HCT116 (cell line): ENCODE measurements at regions not wholly inside any gene's neighbourhood (a gene's known extent, or its start where the extent isn't known, plus 50 kb on each side); places are given as distances from the start of the nearest gene placed in this dataset.

Experiments used
- ATAC-seq: fragments of 200-7000 bp; cut with Tn5 transposase; 2 replicates; pipeline ENCODE4 v1.9.1; 2020; ENCODE audit warnings: mild to moderate bottlenecking, moderate library complexity
- BruUV-seq: library from RNA; stranded (reverse); fragments of 400-500 nt; replicated peaks from 2 replicates; lab custom pipeline; 2021; lab: Mats Ljungman, UMichigan
- CTCF ChIA-PET: fragments of 300-600 bp; sonication (Branson Sonifier 250); formaldehyde crosslinking; loops from one replicate; lab custom pipeline; 2021; ENCODE audit warnings: antibody characterized with exemption; lab: Charles Lee
- POLR2A ChIA-PET: fragments of 300-600, 350-600 bp; sonication (Branson Sonifier 250); formaldehyde crosslinking; loops from one replicate; lab custom pipeline; 2021; ENCODE audit warnings: antibody characterized with exemption; lab: Charles Lee
- RAD21 ChIA-PET, 2 experiments: fragments of 300-600 bp; sonication (Branson Sonifier 250); formaldehyde crosslinking; loops; one replicate each; lab custom pipeline; 2023; ENCODE audit warnings: low total read pairs in 2 of 2; ENCODE audit not compliant: uncharacterized antibody in 2 of 2, unreplicated experiment in 2 of 2, low non-redundant PET in 1 of 2; lab: Charles Lee
- DNase-seq: peaks from one replicate; pipeline ENCODE4 v3.0.0-alpha.2; 2010; ENCODE audit warnings: low read depth, low spot score
- H2AFZ ChIP-seq: fragments of 200-600 bp; shearing (Covaris generic), sonication (generic); 2 replicates; pipeline ENCODE4 v1.6.1; 2017; ENCODE audit warnings: low read depth, mixed run types, mixed read lengths, antibody characterized with exemption, low read length; ENCODE audit not compliant: poor library complexity, severe bottlenecking
- H3K27ac ChIP-seq: 2 replicates; pipeline ENCODE4 v1.5.1; 2012; ENCODE audit warnings: low read depth, low read length
- H3K27me3 ChIP-seq: fragments of 200-600 bp; sonication (generic); 2 replicates; pipeline ENCODE4 v1.6.1; 2016; ENCODE audit warnings: mixed run types, low read length, mixed read lengths; ENCODE audit not compliant: insufficient read depth
- H3K36me3 ChIP-seq, 2 experiments: fragments of 200-500 bp in 1 of 2; fragments of 200-600 bp in 1 of 2; sonication (Bioruptor generic) in 1 of 2; sonication (generic) in 1 of 2; 2 replicates each; pipeline versions ENCODE4 v1.5.1 to v1.6.1; 2014 to 2016; ENCODE audit warnings: low read length in 2 of 2, inconsistent platforms in 1 of 2, mixed read lengths in 1 of 2, mixed run types in 1 of 2; ENCODE audit not compliant: insufficient read depth in 2 of 2, control insufficient read depth in 1 of 2
- H3K4me1 ChIP-seq, 2 experiments: fragments of 200-600 bp in 1 of 2; sonication (generic) in 1 of 2; 2 replicates each; pipeline versions ENCODE4 v1.5.1 to v1.6.1; 2012 to 2017; ENCODE audit warnings: low read length in 2 of 2, inconsistent platforms in 1 of 2, mild to moderate bottlenecking in 1 of 2, mixed read lengths in 1 of 2, mixed run types in 1 of 2, moderate library complexity in 1 of 2; ENCODE audit not compliant: insufficient read depth in 2 of 2, control insufficient read depth in 1 of 2
- H3K4me2 ChIP-seq: fragments of 200-600 bp; sonication (generic); 2 replicates; pipeline ENCODE4 v1.6.1; 2017; ENCODE audit warnings: mixed run types, low read length, mixed read lengths
- H3K4me3 ChIP-seq, 2 experiments: fragments of 200-600 bp in 1 of 2; sonication (generic) in 1 of 2; replicated peaks in 1 of 2; 2 replicates each; pipeline ENCODE4 v1.5.1; 2011 to 2016; ENCODE audit warnings: low read length in 2 of 2, control low read depth in 1 of 2, low read depth in 1 of 2, mild to moderate bottlenecking in 1 of 2, mixed read lengths in 1 of 2, mixed run types in 1 of 2
- H3K79me2 ChIP-seq: fragments of 200-600 bp; sonication (generic); 2 replicates; pipeline ENCODE4 v1.6.1; 2017; ENCODE audit warnings: mild to moderate bottlenecking, mixed run types, low read length, moderate library complexity, mixed read lengths; ENCODE audit not compliant: insufficient read depth
- H3K9ac ChIP-seq: fragments of 200-600 bp; sonication (generic); 2 replicates; pipeline ENCODE4 v1.6.1; 2016; ENCODE audit warnings: low read length, mixed read lengths
- H3K9me2 ChIP-seq: fragments of 200-600 bp; sonication (generic), shearing (Covaris generic); 2 replicates; pipeline ENCODE4 v1.6.1; 2017; ENCODE audit warnings: mixed run types, mild to moderate bottlenecking, moderate library complexity; ENCODE audit not compliant: insufficient read depth
- H3K9me3 ChIP-seq, 2 experiments: fragments of 200-500 bp in 1 of 2; fragments of 200-600 bp in 1 of 2; sonication (Bioruptor generic) in 1 of 2; sonication (generic) in 1 of 2; 2 replicates each; pipeline ENCODE4 v1.6.1; 2014 to 2017; ENCODE audit warnings: low read length in 2 of 2, mixed read lengths in 2 of 2, inconsistent platforms in 1 of 2, low read depth in 1 of 2, mild to moderate bottlenecking in 1 of 2, mixed run types in 1 of 2, moderate library complexity in 1 of 2; ENCODE audit not compliant: control insufficient read depth in 1 of 2, insufficient read depth in 1 of 2
- H4K20me1 ChIP-seq: fragments of 200-600 bp; sonication (generic), shearing (Covaris generic); 2 replicates; pipeline ENCODE4 v1.6.1; 2017; ENCODE audit warnings: mixed run types, mild to moderate bottlenecking, moderate library complexity; ENCODE audit not compliant: insufficient read depth
- EZH2 ChIP-seq: fragments of 200-600 bp; sonication (generic); IDR thresholded peaks from 2 replicates; pipeline ENCODE4 v1.6.1; 2017; ENCODE audit warnings: antibody characterized with exemption, mixed run types
- RAD21 ChIP-seq: IDR thresholded peaks from 2 replicates; pipeline ENCODE4 v1.6.1; 2012; ENCODE audit warnings: low read depth, mild to moderate bottlenecking
- SP1 ChIP-seq: IDR thresholded peaks from 2 replicates; pipeline ENCODE4 v1.6.1; 2012; ENCODE audit warnings: low read depth
- SRF ChIP-seq: IDR thresholded peaks from 2 replicates; pipeline ENCODE4 v1.6.1; 2012; ENCODE audit warnings: low read depth
- TCF7L2 ChIP-seq: IDR thresholded peaks from 2 replicates; pipeline ENCODE4 v1.7.0; 2011; ENCODE audit warnings: borderline replicate concordance, inconsistent platforms; ENCODE audit not compliant: insufficient read depth, insufficient read length; ENCODE audit errors: extremely low read depth
- YY1 ChIP-seq: IDR thresholded peaks from 2 replicates; pipeline ENCODE4 v1.6.1; 2011; ENCODE audit warnings: low read length, low read depth, moderate library complexity, mild to moderate bottlenecking; ENCODE audit not compliant: insufficient replicate concordance; ENCODE audit errors: extremely low read depth
- ZNF274 ChIP-seq: fragments of 200-500 bp; sonication (Bioruptor generic); IDR thresholded peaks from 2 replicates; pipeline ENCODE4 v1.6.1; 2014; ENCODE audit warnings: mild to moderate bottlenecking, low read depth, low read length, inconsistent platforms
- intact Hi-C: fragments of 100-400 bp; cut with micrococcal nuclease; formaldehyde crosslinking; loops from 2 replicates; pipeline ENCODE4 v1.10.0; 2022
- TF ChIP-seq, protein P1 (sequence below): IDR thresholded peaks from 2 replicates; pipeline ENCODE4 v1.6.1; 2011; ENCODE audit warnings: mild to moderate bottlenecking, low read length, moderate library complexity; ENCODE audit not compliant: insufficient replicate concordance; ENCODE audit errors: extremely low read depth
- TF ChIP-seq, protein P2 (sequence below): IDR thresholded peaks from 2 replicates; pipeline ENCODE4 v1.6.1; 2012

DNA sequence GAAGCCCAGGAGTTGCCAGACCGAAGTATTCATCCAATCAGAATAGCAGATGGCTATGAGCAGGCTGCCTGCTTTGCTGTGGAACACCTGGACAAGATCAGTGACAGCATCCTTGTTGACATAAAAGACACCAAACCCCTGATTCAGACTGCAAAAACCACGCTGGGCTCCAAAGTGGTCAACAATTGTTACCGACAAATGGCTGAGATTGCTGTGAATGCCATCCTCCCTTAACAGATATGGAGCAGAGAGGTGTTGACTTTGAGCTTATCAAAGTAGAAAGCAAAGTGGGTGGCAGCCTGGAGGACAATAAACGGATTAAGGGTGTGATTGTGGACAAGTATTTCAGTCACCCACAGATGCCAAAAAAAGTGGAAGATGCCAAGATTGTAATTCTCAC lies 250.3 kb upstream of the OBI1 start:
- H3K27ac ChIP-seq = no peak overlapping the region
- DNase-seq = no peak
- no peaks in the 10 kb centered on the region for H3K79me2 ChIP-seq
- no peak overlapping the region for H2AFZ ChIP-seq
- H3K9me2 ChIP-seq = no peaks in the 10 kb centered on the region
- no peak overlapping the region for H3K4me3 ChIP-seq
- no peaks in the 10 kb centered on the region for H3K36me3 ChIP-seq
- H3K9ac ChIP-seq = no peak overlapping the region
- TF ChIP-seq, protein P1, sequence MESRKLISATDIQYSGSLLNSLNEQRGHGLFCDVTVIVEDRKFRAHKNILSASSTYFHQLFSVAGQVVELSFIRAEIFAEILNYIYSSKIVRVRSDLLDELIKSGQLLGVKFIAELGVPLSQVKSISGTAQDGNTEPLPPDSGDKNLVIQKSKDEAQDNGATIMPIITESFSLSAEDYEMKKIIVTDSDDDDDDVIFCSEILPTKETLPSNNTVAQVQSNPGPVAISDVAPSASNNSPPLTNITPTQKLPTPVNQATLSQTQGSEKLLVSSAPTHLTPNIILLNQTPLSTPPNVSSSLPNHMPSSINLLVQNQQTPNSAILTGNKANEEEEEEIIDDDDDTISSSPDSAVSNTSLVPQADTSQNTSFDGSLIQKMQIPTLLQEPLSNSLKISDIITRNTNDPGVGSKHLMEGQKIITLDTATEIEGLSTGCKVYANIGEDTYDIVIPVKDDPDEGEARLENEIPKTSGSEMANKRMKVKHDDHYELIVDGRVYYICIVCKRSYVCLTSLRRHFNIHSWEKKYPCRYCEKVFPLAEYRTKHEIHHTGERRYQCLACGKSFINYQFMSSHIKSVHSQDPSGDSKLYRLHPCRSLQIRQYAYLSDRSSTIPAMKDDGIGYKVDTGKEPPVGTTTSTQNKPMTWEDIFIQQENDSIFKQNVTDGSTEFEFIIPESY = no peak
- TF ChIP-seq EZH2 (no peak), SP1 (no peak), SRF (no peak), TCF7L2 (no peak), RAD21 (no peak), ZNF274 (no peak), YY1 (no peak)
- TF ChIP-seq, protein P2, sequence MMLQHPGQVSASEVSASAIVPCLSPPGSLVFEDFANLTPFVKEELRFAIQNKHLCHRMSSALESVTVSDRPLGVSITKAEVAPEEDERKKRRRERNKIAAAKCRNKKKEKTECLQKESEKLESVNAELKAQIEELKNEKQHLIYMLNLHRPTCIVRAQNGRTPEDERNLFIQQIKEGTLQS = no peak
- TF ChIP-seq, all 23 proteins: peak for 0
- intact Hi-C loops = no loop called here
- POLR2A ChIA-PET = no interaction called here
- RAD21 ChIA-PET = no interaction called here
- Histone ChIP-seq H3K4me2 (no peak overlapping the region), H4K20me1 (no peaks in the 10 kb centered on the region), H3K27me3 (no peaks in the 10 kb centered on the region), H3K9me3 (no peaks in the 10 kb centered on the region), H3K4me1 (no peaks in the 10 kb centered on the region)
- no peak for ATAC-seq
- BruUV-seq = no TSS peak
- CTCF ChIA-PET = no interaction called here
